ENCODE measurements at regions not wholly inside any gene's neighbourhood (a gene's known extent, or its start where the extent isn't known, plus 50 kb on each side); places are given as distances from the start of the nearest gene placed in this dataset.

DNA sequence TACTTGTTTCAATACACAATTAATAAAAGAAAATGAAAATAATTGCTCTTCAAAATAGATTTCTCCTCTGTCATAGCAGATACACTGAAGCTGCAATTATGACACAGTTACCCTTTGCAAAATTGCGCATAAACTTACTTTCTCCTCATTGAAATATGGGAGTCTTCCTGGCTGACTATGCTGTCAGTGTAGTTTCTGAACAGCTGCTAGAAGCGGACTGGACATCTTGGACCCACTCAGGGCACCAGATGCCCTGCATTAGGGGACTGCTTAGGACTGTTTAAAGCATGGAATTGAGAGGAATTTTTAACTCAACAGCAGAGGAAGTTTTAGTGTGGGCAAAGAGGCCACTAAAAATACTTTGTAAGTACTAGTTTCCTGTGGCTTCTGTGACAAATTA, 454.9 kb downstream of the ATP23 start:
- ChIA-PET POLR2A (ENCODE audit: unreplicated experiment) (no interaction called here), CTCF (interaction anchor here (0.7 to 0.9 kb wide), 2 partner anchors 10 to 17 kb away, joined by 3 to 4 read pairs; no protein-coding TSS in a partner anchor)
- H4K5ac ChIP-seq (ENCODE audit: low read depth, low read length), result no peak overlapping the region
- no peaks in the 10 kb centered on the region; the same call in 1 of the 2 replicates for H3K4me1 ChIP-seq (ENCODE audit: control insufficient read depth, insufficient read depth, low read length)
- H4K8ac ChIP-seq (ENCODE audit: low read depth in 2 of 2, low read length in 2 of 2), result no peak overlapping the region
- DNase-seq (no peak), ATAC-seq (ENCODE audit: low read depth) (no peak)
- H2AK5ac ChIP-seq (ENCODE audit: low read depth, low read length), result no peak overlapping the region
- H2AFZ ChIP-seq (replicated peaks; ENCODE audit: low read length, poor library complexity), result no peak overlapping the region
- TF ChIP-seq MAFK (IDR thresholded peaks at IDR 0.05; ENCODE audit: low read depth, low read length) (no peak), RFX5 (IDR thresholded peaks at IDR 0.05; ENCODE audit: low read depth, low read length) (no peak), CHD1 (IDR thresholded peaks at IDR 0.05; ENCODE audit: low read depth, low read length) (no peak), NFE2L2 (IDR thresholded peaks at IDR 0.05; ENCODE audit: low read depth, low read length) (no peak), SMC3 (IDR thresholded peaks at IDR 0.05; ENCODE audit: low read depth, low read length) (no peak), MAZ (IDR thresholded peaks at IDR 0.05; ENCODE audit: borderline replicate concordance, low read depth, low read length) (no peak), BHLHE40 (IDR thresholded peaks at IDR 0.05; ENCODE audit: low read depth, low read length) (no peak), POLR2A (IDR thresholded peaks at IDR 0.05; ENCODE audit: low read depth, low read length) (no peak), MXI1 (IDR thresholded peaks at IDR 0.05; ENCODE audit: borderline replicate concordance, low read depth, low read length) (no peak)
- TF ChIP-seq, protein P1, sequence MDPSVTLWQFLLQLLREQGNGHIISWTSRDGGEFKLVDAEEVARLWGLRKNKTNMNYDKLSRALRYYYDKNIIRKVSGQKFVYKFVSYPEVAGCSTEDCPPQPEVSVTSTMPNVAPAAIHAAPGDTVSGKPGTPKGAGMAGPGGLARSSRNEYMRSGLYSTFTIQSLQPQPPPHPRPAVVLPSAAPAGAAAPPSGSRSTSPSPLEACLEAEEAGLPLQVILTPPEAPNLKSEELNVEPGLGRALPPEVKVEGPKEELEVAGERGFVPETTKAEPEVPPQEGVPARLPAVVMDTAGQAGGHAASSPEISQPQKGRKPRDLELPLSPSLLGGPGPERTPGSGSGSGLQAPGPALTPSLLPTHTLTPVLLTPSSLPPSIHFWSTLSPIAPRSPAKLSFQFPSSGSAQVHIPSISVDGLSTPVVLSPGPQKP (IDR thresholded peaks at IDR 0.05; ENCODE audit: borderline replicate concordance, low read depth, low read length), result no peak
- no peak overlapping the region for H2AK9ac ChIP-seq (replicated peaks; ENCODE audit: low read depth, low read length, poor library complexity)
- no peak overlapping the region for H3K56ac ChIP-seq (ENCODE audit: extremely low read depth, insufficient read depth, low read length)
- H3K9me3 ChIP-seq (ENCODE audit: control insufficient read depth, insufficient read depth, low read length), result no peaks in the 10 kb centered on the region
- no peaks in the 10 kb centered on the region for H4K20me1 ChIP-seq (ENCODE audit: insufficient read depth, low read length)
- H3K36me3 ChIP-seq (ENCODE audit: control insufficient read depth, insufficient read depth, low read length), result no peaks in the 10 kb centered on the region
- WGBS, 2 experiments (ENCODE audit: extremely low coverage in 2 of 2, insufficient read length in 1 of 2), result no CpG with 5 or more reads among the region's 2 CpGs
- H3K4ac ChIP-seq (ENCODE audit: low read depth, low read length), result no peak overlapping the region
- H2BK5ac ChIP-seq (ENCODE audit: low read depth, low read length, poor library complexity, severe bottlenecking), result no peak overlapping the region
- in situ Hi-C loops (cut with MboI; ENCODE audit: low sequenced_read_pairs) (no loop called here), intact Hi-C loops (cut with micrococcal nuclease) (no loop called here), dilution Hi-C loops (cut with HindIII; ENCODE audit: low sequenced_read_pairs, unreplicated experiment) (no loop called here)
- H3K4me3 ChIP-seq (ENCODE audit: insufficient read depth, low read depth, low read length), result no peak overlapping the region
- BruUV-seq (replicated peaks), result no TSS peak
- no peaks in the 10 kb centered on the region for H3K27me3 ChIP-seq (ENCODE audit: control insufficient read depth, insufficient read depth, low read length)
- H4K91ac ChIP-seq (ENCODE audit: insufficient read depth, low read depth, low read length), result no peak overlapping the region
- peaks cover 6% of the 10 kb centered on the region; the same call in 1 of the 2 replicates for H3K9me1 ChIP-seq (ENCODE audit: insufficient read depth, low read length)
- H2BK120ac ChIP-seq (ENCODE audit: low read depth, low read length), result no peak overlapping the region
- 0 out of 2 replicates have a peak overlapping the region, but pooled peaks have one; percentile 18 for H3K9ac ChIP-seq (ENCODE audit: low read depth, low read length)
- no peak overlapping the region for H2BK20ac ChIP-seq (ENCODE audit: low read depth, low read length)
- no peak overlapping the region for H3K27ac ChIP-seq (ENCODE audit: insufficient read depth, low read length)
- no peaks in the 10 kb centered on the region for H3K79me1 ChIP-seq (ENCODE audit: low read depth in 1 of 2, low read length in 2 of 2)
- no peak overlapping the region for H3K14ac ChIP-seq (replicated peaks; ENCODE audit: low read depth, low read length)
- no peak overlapping the region for H3K4me2 ChIP-seq (ENCODE audit: low read depth, low read length)
- no peak overlapping the region for H3K23ac ChIP-seq (ENCODE audit: low read depth, low read length)
- H3K18ac ChIP-seq (ENCODE audit: low read depth, low read length), result no peak overlapping the region
- H2BK15ac ChIP-seq (ENCODE audit: low read depth, low read length), result no peak overlapping the region
